NB4 (cell line): ENCODE measurements at regions not wholly inside any gene's neighbourhood (a gene's known extent, or its start where the extent isn't known, plus 50 kb on each side); places are given as distances from the start of the nearest gene placed in this dataset.
"Not testable (repeated sequence)": the region's sequence is repeated elsewhere in the genome, so short reads cannot be mapped to it uniquely, and the experiment has no call there.

Experiments used
- DNase-seq: peaks from one replicate; pipeline ENCODE4 v3.0.0; 2010; ENCODE audit warnings: low read depth
- H3K4me3 ChIP-seq: one replicate; pipeline ENCODE4 v1.5.1; 2011; ENCODE audit warnings: mild to moderate bottlenecking, low read depth, low read length, moderate library complexity
- CTCF ChIP-seq: IDR thresholded peaks from one replicate; pipeline ENCODE4 v1.5.1; 2012; ENCODE audit warnings: low read depth, low read length
- MAX ChIP-seq: IDR thresholded peaks from 2 replicates; pipeline ENCODE4 v1.6.1; 2011; ENCODE audit warnings: low read depth, low read length
- MYC ChIP-seq: IDR thresholded peaks from 2 replicates; pipeline ENCODE4 v1.6.1; 2011; ENCODE audit warnings: low read depth, low read length
- POLR2A ChIP-seq: IDR thresholded peaks from 2 replicates; pipeline ENCODE4 v1.6.1; 2011; ENCODE audit warnings: mild to moderate bottlenecking; ENCODE audit not compliant: insufficient read length; ENCODE audit errors: extremely low read depth

GRCh38 chr7:109611656-109612055 lies 1042.0 kb downstream of the DNAJB9 start:
- H3K4me3 ChIP-seq: no peak overlapping the region
- TF ChIP-seq POLR2A (no peak), MYC (no peak), CTCF (no peak), MAX (no peak)
- DNase-seq: no peak

- no peak for DNase-seq
- TF ChIP-seq POLR2A (no peak), MYC (no peak), MAX (no peak), CTCF (no peak)
- H3K4me3 ChIP-seq: no peak overlapping the region
These were observed 1046.9 kb downstream of the DNAJB9 start for GRCh38 chr7:109616551-109617069.

- H3K4me3 ChIP-seq: no peak overlapping the region
- TF ChIP-seq CTCF (no peak), MYC (no peak), MAX (no peak), POLR2A (no peak)
- no peak for DNase-seq
These were observed 1052.6 kb downstream of the DNAJB9 start for GRCh38 chr7:109622320-109622719.

GRCh38 chr7:109632890-109633289 lies 1063.2 kb downstream of the DNAJB9 start:
- H3K4me3 ChIP-seq, DNase-seq: not testable (repeated sequence)

GRCh38 chr7:109635374-109635773 lies 1065.7 kb downstream of the DNAJB9 start:
- no peak for DNase-seq
- TF ChIP-seq MYC: no peak
- no peak for TF ChIP-seq POLR2A
- no peak for TF ChIP-seq CTCF
- TF ChIP-seq MAX: no peak
- H3K4me3 ChIP-seq: no peak overlapping the region

GRCh38 chr7:109637428-109637990 lies 1067.8 kb downstream of the DNAJB9 start:
- H3K4me3 ChIP-seq: no peak overlapping the region
- TF ChIP-seq MYC (no peak), MAX (no peak), CTCF (no peak), POLR2A (no peak)
- DNase-seq: no peak
